K562 (cell line): ENCODE measurements at regions not wholly inside any gene's neighbourhood (a gene's known extent, or its start where the extent isn't known, plus 50 kb on each side); places are given as distances from the start of the nearest gene placed in this dataset.

Source experiments
- ATAC-seq: fragments of 200-7000 bp; cut with Tn5 transposase; 3 replicates; pipeline ENCODE4 v1.9.1; 2020; ENCODE audit warnings: moderate library complexity
- BruUV-seq: library from RNA; stranded (reverse); fragments of 400-500 nt; replicated peaks from 2 replicates; lab custom pipeline; 2021; lab: Mats Ljungman, UMichigan
- CTCF ChIA-PET: fragments of 300-600 bp; formaldehyde crosslinking; extraction: SDS; loops from one replicate; lab custom pipeline; 2021; ENCODE audit warnings: low intra/inter-chr PET ratio; lab: Yijun Ruan, JAX
- POLR2A ChIA-PET: fragments of 300-600, 350-650 bp; sonication (Branson Sonifier 250); formaldehyde crosslinking; extraction: SDS; loops from one replicate; lab custom pipeline; 2021; ENCODE audit warnings: antibody characterized with exemption, inconsistent platforms; lab: Yijun Ruan, JAX
- DNase-seq, 4 experiments: peaks; one replicate each; pipeline versions ENCODE4 v3.0.0 to v3.0.0-alpha.2; 2011 to 2018; ENCODE audit warnings: low spot score in 3 of 4, mixed read lengths in 3 of 4; ENCODE audit errors: extremely low read depth in 1 of 4
- FAIRE-seq: peaks from 2 replicates; lab custom pipeline; 2011; peaks lifted over from hg19 to GRCh38; lab: Jason Lieb, UNC
- H2AFZ ChIP-seq: 2 replicates; pipeline ENCODE4 v1.6.0; 2011; ENCODE audit warnings: low read depth, low read length, control low read depth, inconsistent platforms
- H3K27ac ChIP-seq: fragments of 200-600 bp; 3 replicates; pipeline ENCODE4 v1.8.0; 2011; ENCODE audit warnings: low read depth, mild to moderate bottlenecking, control low read depth, inconsistent platforms, low read length, moderate library complexity, mixed read lengths; ENCODE audit errors: extremely low read depth
- H3K27me3 ChIP-seq, 2 experiments: fragments of 300-600 bp in 1 of 2; 2 replicates in 1 of 2; 3 replicates in 1 of 2; pipeline versions ENCODE4 v1.6.0 to v1.8.0; 2011; ENCODE audit warnings: inconsistent platforms in 2 of 2, low read length in 2 of 2, mild to moderate bottlenecking in 1 of 2, mixed read lengths in 1 of 2, moderate library complexity in 1 of 2; ENCODE audit not compliant: control insufficient read depth in 2 of 2, insufficient read depth in 2 of 2
- H3K36me3 ChIP-seq: fragments of 300-600 bp; 3 replicates; pipeline ENCODE4 v1.8.0; 2011; ENCODE audit warnings: mild to moderate bottlenecking, low read length, inconsistent platforms; ENCODE audit not compliant: control insufficient read depth, insufficient read depth
- H3K4me1 ChIP-seq, 2 experiments: fragments of 200-600 bp in 1 of 2; replicated peaks in 1 of 2; 2 replicates in 1 of 2; 3 replicates in 1 of 2; pipeline versions ENCODE4 v1.5.1 to v1.8.0; 2011; ENCODE audit warnings: inconsistent platforms in 2 of 2, low read length in 2 of 2, mild to moderate bottlenecking in 1 of 2, mixed read lengths in 1 of 2, moderate library complexity in 1 of 2; ENCODE audit not compliant: control insufficient read depth in 2 of 2, insufficient read depth in 2 of 2
- H3K4me2 ChIP-seq: 2 replicates; pipeline ENCODE4 v1.6.1; 2011; ENCODE audit warnings: low read length, control low read depth, inconsistent platforms, mixed read lengths; ENCODE audit not compliant: insufficient read depth
- H3K4me3 ChIP-seq: fragments of 200-600 bp; sonication (generic), shearing (Covaris generic); 2 replicates; pipeline ENCODE4 v1.5.1; 2016; ENCODE audit warnings: control low read depth, inconsistent platforms
- H3K79me2 ChIP-seq: fragments of 200-600 bp; 3 replicates; pipeline ENCODE4 v1.8.0; 2011; ENCODE audit warnings: low read length, inconsistent platforms; ENCODE audit not compliant: control insufficient read depth, insufficient read depth
- H3K9ac ChIP-seq, 2 experiments: 2 replicates each; pipeline versions ENCODE4 v1.6.0 to v1.6.1; 2011; ENCODE audit warnings: low read depth in 2 of 2, low read length in 2 of 2, control low read depth in 1 of 2, inconsistent platforms in 1 of 2, mild to moderate bottlenecking in 1 of 2, mixed read lengths in 1 of 2; ENCODE audit not compliant: insufficient read depth in 1 of 2
- H3K9me1 ChIP-seq: one replicate; pipeline ENCODE4 v1.6.0; 2011; ENCODE audit warnings: inconsistent platforms, mild to moderate bottlenecking, low read length, moderate library complexity; ENCODE audit not compliant: control insufficient read depth, insufficient read depth
- H3K9me3 ChIP-seq: replicated peaks from 2 replicates; pipeline ENCODE4 v1.5.1; 2011; ENCODE audit warnings: low read depth, low read length, inconsistent platforms; ENCODE audit not compliant: control insufficient read depth, insufficient read depth
- H4K20me1 ChIP-seq: replicated peaks from 2 replicates; pipeline ENCODE4 v1.6.1; 2011; ENCODE audit warnings: low read length, inconsistent platforms, mixed read lengths; ENCODE audit not compliant: control insufficient read depth, insufficient read depth
- EP400 ChIP-seq: fragments of 450-650 bp; IDR thresholded peaks from 2 replicates; pipeline ENCODE4 v1.6.1; 2017; ENCODE audit warnings: antibody characterized with exemption, mild to moderate bottlenecking, moderate library complexity
- ETS2 ChIP-seq: IDR thresholded peaks from 2 replicates; pipeline ENCODE4 v1.6.1; 2016; ENCODE audit warnings: borderline replicate concordance, missing genetic modification characterization, mild to moderate bottlenecking, moderate library complexity, missing compliant biosample characterization; ENCODE audit not compliant: poor library complexity, severe bottlenecking
- EWSR1 ChIP-seq: fragments of 450-650 bp; IDR thresholded peaks from 2 replicates; pipeline ENCODE4 v1.6.1; 2018; ENCODE audit warnings: borderline replicate concordance, mild to moderate bottlenecking, low read depth, moderate library complexity; ENCODE audit not compliant: partially characterized antibody
- HDGF ChIP-seq: fragments of 450-650 bp; IDR thresholded peaks from 2 replicates; pipeline ENCODE4 v1.6.1; 2016
- PPARD ChIP-seq: fragments of 250-450 bp; sonication (Bioruptor Pico); IDR thresholded peaks from 2 replicates; pipeline ENCODE4 v1.8.0; 2022; ENCODE audit warnings: inconsistent platforms, mild to moderate bottlenecking, moderate library complexity
- TSC22D4 ChIP-seq: fragments of 450-650 bp; IDR thresholded peaks from 2 replicates; pipeline ENCODE4 v1.6.1; 2016; ENCODE audit warnings: missing genetic modification characterization, missing biosample characterization, control low read depth
- ZNF583 ChIP-seq: fragments of 250-450 bp; sonication (Bioruptor Pico); IDR thresholded peaks from 2 replicates; pipeline ENCODE4 v1.4.0; 2020
- ZNF668 ChIP-seq: fragments of 250-450 bp; sonication (Bioruptor Pico); IDR thresholded peaks from 2 replicates; pipeline ENCODE4 v1.8.0; 2022; ENCODE audit warnings: mild to moderate bottlenecking, inconsistent platforms
- WGBS: fragments of 100-300 bp; shearing (Covaris generic); methylation state at CpG from one replicate; pipeline ENCODE4 v1.1.6; 2016; ENCODE audit warnings: low coverage, mixed read lengths; ENCODE audit not compliant: insufficient coverage; ENCODE audit errors: missing lambda C conversion rate; 5-methylcytosine and 5-hydroxymethylcytosine counted together
- in situ Hi-C: fragments of 300-500 bp; cut with MboI; formaldehyde crosslinking; loops from 4 replicates; pipeline ENCODE4 v1.15.0; 2018; ENCODE audit warnings: inconsistent platforms, mixed read lengths
- intact Hi-C: fragments of 100-400 bp; cut with micrococcal nuclease; formaldehyde crosslinking; loops from 2 replicates; pipeline ENCODE4 v1.14.2; 2022
- TF ChIP-seq, protein P1 (sequence below): sonication (generic); formaldehyde crosslinking; IDR thresholded peaks from 2 replicates; pipeline ENCODE4 v1.8.1; 2023; ENCODE audit warnings: mild to moderate bottlenecking, missing genetic modification reagents
- TF ChIP-seq, protein P2 (sequence below): fragments of 450-650 bp; IDR thresholded peaks from 2 replicates; pipeline ENCODE4 v1.6.1; 2016; ENCODE audit warnings: low read depth, mild to moderate bottlenecking, moderate library complexity
- TF ChIP-seq, protein P3 (sequence below), 2 experiments: IDR thresholded peaks; 2 replicates each; pipeline ENCODE4 v1.6.1; 2011; ENCODE audit warnings: borderline replicate concordance in 1 of 2, control low read depth in 1 of 2, low read depth in 1 of 2, low read length in 1 of 2, mild to moderate bottlenecking in 1 of 2, mixed read lengths in 1 of 2, moderate library complexity in 1 of 2; ENCODE audit not compliant: insufficient read depth in 1 of 2, insufficient read length in 1 of 2, poor library complexity in 1 of 2, severe bottlenecking in 1 of 2; ENCODE audit errors: extremely low read depth in 1 of 2
- TF ChIP-seq, protein P4 (sequence below): IDR thresholded peaks from 2 replicates; pipeline ENCODE4 v1.6.1; 2012; ENCODE audit warnings: low read depth, low read length, improper control_type of control experiment, borderline replicate concordance

DNA sequence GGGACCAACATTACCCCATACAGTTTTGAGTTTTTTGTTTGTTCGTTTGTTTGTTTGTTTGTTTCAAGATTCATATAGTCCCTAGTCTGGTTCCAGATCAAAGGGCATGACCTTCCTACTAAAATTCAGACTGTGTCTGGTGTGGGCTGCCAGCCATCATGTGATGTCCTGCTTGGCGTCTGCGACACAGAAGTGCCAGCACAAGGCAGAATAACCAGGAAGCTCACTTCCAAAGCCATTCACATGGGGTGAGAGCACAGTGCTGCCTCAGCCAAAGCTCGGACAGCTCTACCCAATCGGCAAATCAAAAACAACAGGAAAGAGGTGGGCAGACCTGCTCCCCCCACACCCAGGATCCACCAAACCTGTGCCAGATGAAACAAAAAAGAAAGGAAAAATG lies 142.6 kb upstream of the THBS1 start:
- Histone ChIP-seq H2AFZ (no peak overlapping the region), H3K27me3 (peaks cover 0 to 11% of the 10 kb centered on the region in 2 experiments; a peak in 2 of 5 replicates), H3K4me2 (no peak overlapping the region), H3K4me3 (no peak overlapping the region), H3K9ac (no peak overlapping the region), H3K9me1 (no peaks in the 10 kb centered on the region), H3K36me3 (no peaks in the 10 kb centered on the region), H3K79me2 (no peaks in the 10 kb centered on the region), H4K20me1 (no peaks in the 10 kb centered on the region), H3K9me3 (no peaks in the 10 kb centered on the region), H3K27ac (no peak overlapping the region), H3K4me1 (no peaks in the 10 kb centered on the region)
- TF ChIP-seq EP400 (no peak), HDGF (no peak), ZNF583 (no peak), ETS2 (tag) (no peak), EWSR1 (no peak), TSC22D4 (tag) (no peak), PPARD (CRISPR knock-in tag) (no peak), ZNF668 (no peak)
- TF ChIP-seq, protein P1, sequence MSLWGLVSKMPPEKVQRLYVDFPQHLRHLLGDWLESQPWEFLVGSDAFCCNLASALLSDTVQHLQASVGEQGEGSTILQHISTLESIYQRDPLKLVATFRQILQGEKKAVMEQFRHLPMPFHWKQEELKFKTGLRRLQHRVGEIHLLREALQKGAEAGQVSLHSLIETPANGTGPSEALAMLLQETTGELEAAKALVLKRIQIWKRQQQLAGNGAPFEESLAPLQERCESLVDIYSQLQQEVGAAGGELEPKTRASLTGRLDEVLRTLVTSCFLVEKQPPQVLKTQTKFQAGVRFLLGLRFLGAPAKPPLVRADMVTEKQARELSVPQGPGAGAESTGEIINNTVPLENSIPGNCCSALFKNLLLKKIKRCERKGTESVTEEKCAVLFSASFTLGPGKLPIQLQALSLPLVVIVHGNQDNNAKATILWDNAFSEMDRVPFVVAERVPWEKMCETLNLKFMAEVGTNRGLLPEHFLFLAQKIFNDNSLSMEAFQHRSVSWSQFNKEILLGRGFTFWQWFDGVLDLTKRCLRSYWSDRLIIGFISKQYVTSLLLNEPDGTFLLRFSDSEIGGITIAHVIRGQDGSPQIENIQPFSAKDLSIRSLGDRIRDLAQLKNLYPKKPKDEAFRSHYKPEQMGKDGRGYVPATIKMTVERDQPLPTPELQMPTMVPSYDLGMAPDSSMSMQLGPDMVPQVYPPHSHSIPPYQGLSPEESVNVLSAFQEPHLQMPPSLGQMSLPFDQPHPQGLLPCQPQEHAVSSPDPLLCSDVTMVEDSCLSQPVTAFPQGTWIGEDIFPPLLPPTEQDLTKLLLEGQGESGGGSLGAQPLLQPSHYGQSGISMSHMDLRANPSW (CRISPR knock-in tag) = no peak
- TF ChIP-seq, protein P2, sequence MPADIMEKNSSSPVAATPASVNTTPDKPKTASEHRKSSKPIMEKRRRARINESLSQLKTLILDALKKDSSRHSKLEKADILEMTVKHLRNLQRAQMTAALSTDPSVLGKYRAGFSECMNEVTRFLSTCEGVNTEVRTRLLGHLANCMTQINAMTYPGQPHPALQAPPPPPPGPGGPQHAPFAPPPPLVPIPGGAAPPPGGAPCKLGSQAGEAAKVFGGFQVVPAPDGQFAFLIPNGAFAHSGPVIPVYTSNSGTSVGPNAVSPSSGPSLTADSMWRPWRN = no peak
- TF ChIP-seq, protein P3, sequence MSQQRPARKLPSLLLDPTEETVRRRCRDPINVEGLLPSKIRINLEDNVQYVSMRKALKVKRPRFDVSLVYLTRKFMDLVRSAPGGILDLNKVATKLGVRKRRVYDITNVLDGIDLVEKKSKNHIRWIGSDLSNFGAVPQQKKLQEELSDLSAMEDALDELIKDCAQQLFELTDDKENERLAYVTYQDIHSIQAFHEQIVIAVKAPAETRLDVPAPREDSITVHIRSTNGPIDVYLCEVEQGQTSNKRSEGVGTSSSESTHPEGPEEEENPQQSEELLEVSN (IDR thresholded peaks at IDR 0.05; ENCODE audit: borderline replicate concordance in 1 of 2, extremely low read depth in 1 of 2, insufficient read depth in 1 of 2, insufficient read length in 1 of 2, low read depth in 1 of 2, low read length in 1 of 2, poor library complexity in 1 of 2, severe bottlenecking in 1 of 2) = no peak
- TF ChIP-seq, protein P4, sequence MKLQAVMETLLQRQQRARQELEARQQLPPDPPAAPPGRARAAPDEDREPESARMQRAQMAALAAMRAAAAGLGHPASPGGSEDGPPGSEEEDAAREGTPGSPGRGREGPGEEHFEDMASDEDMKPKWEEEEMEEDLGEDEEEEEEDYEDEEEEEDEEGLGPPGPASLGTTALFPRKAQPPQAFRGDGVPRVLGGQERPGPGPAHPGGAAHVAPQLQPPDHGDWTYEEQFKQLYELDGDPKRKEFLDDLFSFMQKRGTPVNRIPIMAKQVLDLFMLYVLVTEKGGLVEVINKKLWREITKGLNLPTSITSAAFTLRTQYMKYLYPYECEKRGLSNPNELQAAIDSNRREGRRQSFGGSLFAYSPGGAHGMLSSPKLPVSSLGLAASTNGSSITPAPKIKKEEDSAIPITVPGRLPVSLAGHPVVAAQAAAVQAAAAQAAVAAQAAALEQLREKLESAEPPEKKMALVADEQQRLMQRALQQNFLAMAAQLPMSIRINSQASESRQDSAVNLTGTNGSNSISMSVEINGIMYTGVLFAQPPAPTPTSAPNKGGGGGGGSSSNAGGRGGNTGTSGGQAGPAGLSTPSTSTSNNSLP = no peak
- ChIA-PET POLR2A (interaction anchor here (0.8 to 1.2 kb wide), 2 partner anchors 11 to 27 kb away, joined by 3 read pairs; no protein-coding TSS in a partner anchor), CTCF (no interaction called here)
- no TSS peak for BruUV-seq
- intact Hi-C loops = loop anchor here (10.0 kb wide), 1 partner anchor 263 kb away; no protein-coding TSS in a partner anchor
- DNase-seq (no peak), ATAC-seq (no peak), FAIRE-seq (no peak)
- in situ Hi-C loops = no loop called here
- WGBS = 3% methylated on average over 4 of the region's 5 CpGs
